Small intestine (tissue), 7 donors: ENCODE measurements at regions not wholly inside any gene's neighbourhood (a gene's known extent, or its start where the extent isn't known, plus 50 kb on each side); places are given as distances from the start of the nearest gene placed in this dataset.
"Not testable (repeated sequence)": the region's sequence is repeated elsewhere in the genome, so short reads cannot be mapped to it uniquely, and the experiment has no call there.

Source experiments
- DNase-seq, 2 donors: peaks; one replicate each; pipeline versions ENCODE4 v3.0.0 to v3.0.0-alpha.2; 2013
- FAIRE-seq: peaks from 2 replicates; lab custom pipeline; 2012; peaks lifted over from hg19 to GRCh38; lab: Jason Lieb, UNC
- H3K27ac ChIP-seq, 3 donors: one replicate each; pipeline ENCODE4 v1.5.1; 2013; ENCODE audit warnings: low read length in 2 of 3, mild to moderate bottlenecking in 2 of 3, control low read depth in 1 of 3, inconsistent platforms in 1 of 3, low read depth in 1 of 3, moderate library complexity in 1 of 3
- H3K27me3 ChIP-seq, 3 donors: one replicate each; pipeline ENCODE4 v1.6.1; 2013; ENCODE audit warnings: low read length in 3 of 3, inconsistent platforms in 1 of 3; ENCODE audit not compliant: control insufficient read depth in 3 of 3, insufficient read depth in 3 of 3
- H3K36me3 ChIP-seq, 3 donors: one replicate each; pipeline ENCODE4 v1.6.1; 2013; ENCODE audit warnings: low read length in 3 of 3, inconsistent platforms in 1 of 3, low read depth in 1 of 3, mild to moderate bottlenecking in 1 of 3, moderate library complexity in 1 of 3; ENCODE audit not compliant: control insufficient read depth in 3 of 3, insufficient read depth in 2 of 3
- H3K4me1 ChIP-seq, 3 donors: one replicate each; pipeline ENCODE4 v1.6.1; 2013; ENCODE audit warnings: low read length in 2 of 3, inconsistent platforms in 1 of 3, low read depth in 1 of 3, mild to moderate bottlenecking in 1 of 3, moderate library complexity in 1 of 3; ENCODE audit not compliant: control insufficient read depth in 3 of 3, insufficient read depth in 2 of 3
- H3K4me3 ChIP-seq, 3 donors: one replicate each; pipeline ENCODE4 v1.5.1; 2013; ENCODE audit warnings: low read length in 3 of 3, control low read depth in 1 of 3, inconsistent platforms in 1 of 3, low read depth in 1 of 3, mild to moderate bottlenecking in 1 of 3, moderate library complexity in 1 of 3
- H3K9me3 ChIP-seq, 2 donors: one replicate each; pipeline ENCODE4 v1.6.1; 2013; ENCODE audit warnings: low read depth in 1 of 2, low read length in 1 of 2; ENCODE audit not compliant: control insufficient read depth in 2 of 2, insufficient read depth in 1 of 2
- WGBS, 3 donors: extraction: QIAGEN DNeasy Blood & Tissue Kit; methylation state at CpG; one replicate each; pipeline ENCODE4 v1.1.7; 2013; 5-methylcytosine and 5-hydroxymethylcytosine counted together
- donor health status: healthy with polysubstance abuse.
- donor health status: control.
- donor health status: control.
- donor health status: Bipolar disorder and iron deficiency.
- donor health status: healthy.

DNA sequence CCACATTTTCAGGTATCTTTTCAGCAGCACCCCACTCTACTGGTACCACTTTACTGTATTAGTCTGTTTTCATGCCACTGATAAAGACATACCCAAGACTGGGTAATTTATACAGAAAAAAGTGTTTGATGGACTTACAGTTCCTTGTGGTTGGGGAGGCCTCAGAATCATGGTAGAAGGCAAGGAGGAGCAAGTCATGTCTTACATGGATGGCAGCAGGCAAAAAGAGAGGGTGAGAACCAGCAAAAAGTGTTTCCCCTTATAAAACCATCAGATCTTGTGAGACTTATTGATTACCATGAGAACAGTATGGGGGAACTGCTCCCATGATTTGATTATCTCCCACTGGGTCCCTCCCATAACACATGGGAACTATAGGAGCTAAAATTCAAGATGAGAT, 685.9 kb downstream of the NYAP2 start:
- not testable (repeated sequence) for DNase-seq, H3K4me1 ChIP-seq, H3K9me3 ChIP-seq, H3K27me3 ChIP-seq, H3K27ac ChIP-seq, H3K4me3 ChIP-seq, H3K36me3 ChIP-seq, FAIRE-seq

- FAIRE-seq, result no peak
- Histone ChIP-seq H3K4me3 (no peak overlapping the region), H3K27me3 (no peaks in the 10 kb centered on the region), H3K4me1 (no peaks in the 10 kb centered on the region), H3K36me3 (no peaks in the 10 kb centered on the region), H3K27ac (no peak overlapping the region), H3K9me3 (no peaks in the 10 kb centered on the region)
- DNase-seq, result no peak
Observed at GRCh38 chr2:226080334-226080733, 680.8 kb downstream of the NYAP2 start.

GRCh38 chr2:226079671-226080181, 680.2 kb downstream of the NYAP2 start:
- Histone ChIP-seq H3K27me3 (no peaks in the 10 kb centered on the region), H3K4me3 (no peak overlapping the region), H3K27ac (no peak overlapping the region), H3K4me1 (no peaks in the 10 kb centered on the region), H3K9me3 (no peaks in the 10 kb centered on the region), H3K36me3 (no peaks in the 10 kb centered on the region)
- no peak for FAIRE-seq
- DNase-seq, result no peak

DNA sequence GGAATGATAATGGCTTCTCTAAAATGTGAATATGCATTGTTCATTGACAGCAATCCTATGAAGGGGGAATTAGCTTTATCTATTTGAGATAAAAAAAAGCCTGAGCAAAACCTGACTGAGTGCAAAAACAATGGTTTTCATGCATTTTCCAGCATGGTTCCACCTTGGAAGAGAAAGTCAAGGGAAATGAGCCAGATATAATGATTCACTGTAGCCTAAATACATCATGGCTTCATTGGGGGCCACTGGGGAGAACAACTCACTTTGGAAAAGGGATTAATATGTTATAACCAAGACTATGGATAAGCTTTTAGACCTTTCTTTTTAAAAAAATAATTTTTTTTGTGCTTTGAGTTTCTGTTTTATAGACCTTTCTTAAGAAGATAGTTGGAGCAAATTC, 679.7 kb downstream of the NYAP2 start:
- H3K27me3 ChIP-seq, result no peaks in the 10 kb centered on the region
- no peak overlapping the region for H3K4me3 ChIP-seq
- FAIRE-seq (no peak), DNase-seq (no peak)
- no peaks in the 10 kb centered on the region for H3K36me3 ChIP-seq
- no peak overlapping the region for H3K27ac ChIP-seq
- H3K9me3 ChIP-seq, result no peaks in the 10 kb centered on the region
- H3K4me1 ChIP-seq, result no peaks in the 10 kb centered on the region

DNA sequence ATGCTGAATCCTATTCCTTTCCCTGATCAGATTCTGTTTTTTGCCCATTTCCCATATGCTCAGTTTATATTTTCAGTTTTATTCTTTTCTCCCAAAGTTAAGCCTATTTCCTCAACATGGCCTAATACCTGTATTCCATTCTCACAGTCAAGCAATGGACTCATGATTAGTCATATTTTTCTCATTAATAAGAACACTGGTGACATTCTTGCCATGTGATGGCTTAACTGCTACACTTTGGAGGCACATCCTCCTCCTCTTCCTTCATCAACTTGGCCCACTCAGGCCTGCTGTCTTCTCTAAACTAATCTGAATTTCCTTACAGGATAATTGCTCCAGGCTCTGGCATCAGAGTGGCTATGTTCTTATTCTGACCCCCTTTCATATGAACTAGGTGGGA, 679.2 kb downstream of the NYAP2 start:
- Histone ChIP-seq H3K36me3 (no peaks in the 10 kb centered on the region), H3K27me3 (no peaks in the 10 kb centered on the region), H3K27ac (no peak overlapping the region), H3K4me1 (no peaks in the 10 kb centered on the region), H3K4me3 (no peak overlapping the region), H3K9me3 (no peaks in the 10 kb centered on the region)
- FAIRE-seq (no peak), DNase-seq (no peak)

DNA sequence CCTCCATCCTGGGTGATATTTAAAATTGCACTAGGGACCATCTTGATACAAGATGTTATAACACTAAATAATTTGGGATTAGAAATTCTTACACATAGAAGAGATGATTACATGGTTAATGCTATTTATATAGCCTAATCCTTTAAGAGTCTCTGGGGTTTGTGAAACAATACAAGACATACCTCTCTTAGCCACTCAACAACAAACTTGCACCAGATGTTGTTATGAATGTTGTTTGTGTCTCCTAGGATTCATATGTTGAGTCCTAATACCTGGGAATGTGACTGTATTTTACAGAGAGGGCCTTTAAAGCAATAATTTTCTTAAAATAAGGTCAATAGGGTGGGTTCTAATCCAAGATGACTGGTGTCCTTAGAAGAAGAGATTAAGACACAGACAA, 678.3 kb downstream of the NYAP2 start:
- DNase-seq (no peak), FAIRE-seq (no peak)
- Histone ChIP-seq H3K4me1 (no peaks in the 10 kb centered on the region), H3K36me3 (no peaks in the 10 kb centered on the region), H3K4me3 (no peak overlapping the region), H3K27me3 (no peaks in the 10 kb centered on the region), H3K27ac (no peak overlapping the region), H3K9me3 (no peaks in the 10 kb centered on the region)

DNA sequence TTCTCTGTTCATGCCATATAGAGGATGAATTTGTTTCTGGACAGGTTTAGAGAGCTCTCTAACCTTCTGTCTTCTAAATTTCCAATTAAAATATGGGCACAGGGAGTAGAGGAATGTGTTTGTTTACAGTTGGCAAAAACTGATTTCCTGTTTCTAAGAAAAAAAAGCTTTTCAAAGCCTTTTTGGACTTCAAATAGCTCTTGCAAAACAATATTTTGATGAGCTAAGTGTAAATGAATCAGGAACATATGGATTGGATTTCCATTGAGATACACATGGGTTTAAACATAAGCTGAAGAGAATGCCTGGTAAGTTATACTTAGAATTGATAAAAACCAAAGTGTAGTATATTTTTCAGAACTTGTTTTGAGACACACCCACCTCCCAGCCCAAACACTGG, 677.5 kb downstream of the NYAP2 start:
- FAIRE-seq, result no peak
- no peaks in the 10 kb centered on the region for H3K36me3 ChIP-seq

GRCh38 chr2:226076529-226076928, 677.0 kb downstream of the NYAP2 start:
- H3K27ac ChIP-seq, result no peak overlapping the region
- WGBS, 3 donors, result 69 to 81% (median 76%) methylated on average over 1 of the region's 1 CpG
- H3K9me3 ChIP-seq, result no peaks in the 10 kb centered on the region
- H3K27me3 ChIP-seq, result no peaks in the 10 kb centered on the region
- H3K4me1 ChIP-seq, result no peaks in the 10 kb centered on the region
- H3K36me3 ChIP-seq, result no peaks in the 10 kb centered on the region
- FAIRE-seq, result no peak
- DNase-seq, result no peak
- no peak overlapping the region for H3K4me3 ChIP-seq

More for the DNA sequence above, 677.5 kb downstream of the NYAP2 start:
- H3K4me3 ChIP-seq, result no peak overlapping the region
- no peak for DNase-seq
- no peaks in the 10 kb centered on the region for H3K9me3 ChIP-seq
- no peaks in the 10 kb centered on the region for H3K27me3 ChIP-seq
- H3K27ac ChIP-seq, result no peak overlapping the region
- H3K4me1 ChIP-seq, result no peaks in the 10 kb centered on the region

DNA sequence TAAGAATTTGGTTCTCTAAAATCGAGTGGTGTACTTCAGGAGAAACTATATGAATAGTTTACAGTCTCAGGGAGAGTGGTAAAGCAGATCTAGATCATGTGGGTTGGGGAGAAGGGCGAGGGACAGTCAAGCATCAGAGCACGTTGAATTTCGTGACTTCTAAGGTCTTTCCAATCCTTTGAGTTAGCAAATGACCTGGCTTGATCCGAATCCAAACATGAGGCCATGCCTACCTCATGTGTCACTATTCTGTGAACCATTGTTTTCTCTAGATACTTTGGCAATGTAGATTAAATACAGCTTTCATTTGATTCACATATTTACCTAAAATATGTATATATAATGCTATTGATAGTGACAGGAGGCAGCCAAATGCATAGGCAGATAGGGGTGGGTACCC, 674.9 kb downstream of the NYAP2 start:
- Histone ChIP-seq H3K4me1 (no peaks in the 10 kb centered on the region), H3K27ac (no peak overlapping the region), H3K27me3 (no peaks in the 10 kb centered on the region), H3K4me3 (no peak overlapping the region), H3K9me3 (no peaks in the 10 kb centered on the region), H3K36me3 (no peaks in the 10 kb centered on the region)
- FAIRE-seq (no peak), DNase-seq (no peak)
- WGBS, 3 donors, result 50 to 73% (median 54%) methylated on average over 5 of the region's 5 CpGs
